HL-60 (cell line): ENCODE measurements at regions not wholly inside any gene's neighbourhood (a gene's known extent, or its start where the extent isn't known, plus 50 kb on each side); places are given as distances from the start of the nearest gene placed in this dataset.

Experiments used
- GABPA ChIP-seq: IDR thresholded peaks from 2 replicates; pipeline ENCODE4 v1.6.1; 2012; ENCODE audit warnings: low read depth
- TF ChIP-seq, protein P1 (sequence below): IDR thresholded peaks from one replicate; pipeline ENCODE4 v1.5.1; 2011; ENCODE audit warnings: low read length, control low read depth, inconsistent platforms; ENCODE audit not compliant: insufficient read depth

DNA sequence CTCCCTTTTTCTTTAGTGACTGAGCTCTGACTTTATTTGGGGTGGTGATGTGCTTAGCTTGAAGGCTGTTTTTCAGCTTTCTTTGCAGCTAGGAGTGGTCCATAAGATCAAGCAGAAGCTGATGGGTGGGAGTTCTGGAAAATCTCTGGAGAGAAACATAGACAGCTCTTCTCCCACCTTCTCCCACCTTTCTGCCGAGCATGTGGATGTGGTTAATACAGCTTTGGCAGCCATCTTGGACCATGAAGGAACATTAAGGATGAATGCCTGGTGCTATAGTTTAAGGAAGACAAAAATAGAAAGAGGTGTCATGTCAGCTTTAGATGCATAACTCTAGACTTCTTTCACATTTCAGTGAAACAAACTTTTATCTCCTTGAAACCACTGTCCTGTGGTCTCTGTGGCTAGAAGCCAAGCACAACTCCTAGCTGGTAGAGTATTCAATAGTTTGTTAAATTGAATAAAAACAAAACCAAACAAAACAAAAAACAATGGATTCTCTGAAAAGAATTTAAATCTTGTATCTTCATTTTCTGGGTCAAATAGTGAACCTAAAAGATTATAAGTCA lies 203.6 kb upstream of the SESN3 start:
- TF ChIP-seq, protein P1, sequence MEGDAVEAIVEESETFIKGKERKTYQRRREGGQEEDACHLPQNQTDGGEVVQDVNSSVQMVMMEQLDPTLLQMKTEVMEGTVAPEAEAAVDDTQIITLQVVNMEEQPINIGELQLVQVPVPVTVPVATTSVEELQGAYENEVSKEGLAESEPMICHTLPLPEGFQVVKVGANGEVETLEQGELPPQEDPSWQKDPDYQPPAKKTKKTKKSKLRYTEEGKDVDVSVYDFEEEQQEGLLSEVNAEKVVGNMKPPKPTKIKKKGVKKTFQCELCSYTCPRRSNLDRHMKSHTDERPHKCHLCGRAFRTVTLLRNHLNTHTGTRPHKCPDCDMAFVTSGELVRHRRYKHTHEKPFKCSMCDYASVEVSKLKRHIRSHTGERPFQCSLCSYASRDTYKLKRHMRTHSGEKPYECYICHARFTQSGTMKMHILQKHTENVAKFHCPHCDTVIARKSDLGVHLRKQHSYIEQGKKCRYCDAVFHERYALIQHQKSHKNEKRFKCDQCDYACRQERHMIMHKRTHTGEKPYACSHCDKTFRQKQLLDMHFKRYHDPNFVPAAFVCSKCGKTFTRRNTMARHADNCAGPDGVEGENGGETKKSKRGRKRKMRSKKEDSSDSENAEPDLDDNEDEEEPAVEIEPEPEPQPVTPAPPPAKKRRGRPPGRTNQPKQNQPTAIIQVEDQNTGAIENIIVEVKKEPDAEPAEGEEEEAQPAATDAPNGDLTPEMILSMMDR = no peak
- TF ChIP-seq GABPA = no peak
